ENCODE measurements at regions not wholly inside any gene's neighbourhood (a gene's known extent, or its start where the extent isn't known, plus 50 kb on each side); places are given as distances from the start of the nearest gene placed in this dataset.

- TF ChIP-seq CBX3 (IDR thresholded peaks at IDR 0.05; ENCODE audit: low read depth) (no peak), CTCF (IDR thresholded peaks at IDR 0.05 in 2 of 3, conservative IDR thresholded peaks at IDR 0.05 in 1 of 3; ENCODE audit: borderline replicate concordance in 1 of 3, insufficient read depth in 1 of 3, low read depth in 2 of 3, low read length in 2 of 3) (no peak), POLR2AphosphoS5 (IDR thresholded peaks at IDR 0.05; ENCODE audit: low read depth, low read length) (no peak), RAD21 (IDR thresholded peaks at IDR 0.05; ENCODE audit: low read depth) (no peak), ELF1 (IDR thresholded peaks at IDR 0.05; ENCODE audit: borderline replicate concordance, low read depth) (no peak), EZH2 (IDR thresholded peaks at IDR 0.05) (no peak), REST (IDR thresholded peaks at IDR 0.05; ENCODE audit: low read depth) (no peak), MAX (IDR thresholded peaks at IDR 0.05) (no peak), POLR2A (IDR thresholded peaks at IDR 0.05; ENCODE audit: borderline replicate concordance, extremely low read depth, insufficient read depth, insufficient read length) (no peak), EZH2phosphoT487 (IDR thresholded peaks at IDR 0.05; ENCODE audit: borderline replicate concordance) (no peak), CEBPB (IDR thresholded peaks at IDR 0.05; ENCODE audit: low read depth) (no peak), SP1 (IDR thresholded peaks at IDR 0.05; ENCODE audit: low read depth) (no peak)
Observed at GRCh38 chr6:53428886-53429285, 80.1 kb upstream of the ELOVL5 start.

Measured in HCT116 (cell line).